ENCODE measurements at regions not wholly inside any gene's neighbourhood (a gene's known extent, or its start where the extent isn't known, plus 50 kb on each side); places are given as distances from the start of the nearest gene placed in this dataset.

GRCh38 chr1:101314244-101314643 is 77.4 kb downstream of the S1PR1 start:
- DNase-seq (ENCODE audit: low spot score): no peak
- intact Hi-C loops (cut with DNase I): loop anchor here in 1 of 2 donors (10.0 kb wide), 1 partner anchor 1989 kb away; no protein-coding TSS in a partner anchor

- intact Hi-C loops (cut with DNase I): loop anchor here in 1 of 2 donors (10.0 kb wide), 1 partner anchor 1991 kb away; no protein-coding TSS in a partner anchor
- no peak for DNase-seq (ENCODE audit: low spot score)
Observed at GRCh38 chr1:101316256-101316655, 79.4 kb downstream of the S1PR1 start.

GRCh38 chr1:101316799-101317198 is 80.0 kb downstream of the S1PR1 start:
- intact Hi-C loops (cut with DNase I): loop anchor here in 1 of 2 donors (10.0 kb wide), 1 partner anchor 1992 kb away; no protein-coding TSS in a partner anchor

DNA sequence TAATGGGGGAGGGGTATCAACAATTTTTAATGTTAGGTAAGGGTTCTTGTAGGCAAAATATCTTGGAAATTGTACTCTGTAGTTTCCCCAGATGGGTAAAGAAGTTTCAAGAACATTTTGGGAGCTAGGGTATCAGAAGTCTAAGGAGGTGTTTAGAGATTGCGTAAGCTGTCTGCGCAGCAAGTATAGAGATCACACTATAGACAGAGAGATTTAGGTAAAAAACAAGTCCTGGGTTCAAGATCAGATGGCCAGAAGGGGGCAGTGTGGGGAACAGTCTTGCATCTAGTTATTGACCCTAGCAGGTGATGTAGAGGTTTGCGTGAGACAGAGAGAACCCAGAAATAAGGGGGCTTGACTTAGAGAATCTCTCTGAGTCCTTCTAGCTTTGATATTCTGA is 80.8 kb downstream of the S1PR1 start:
- intact Hi-C loops (cut with DNase I): loop anchor here in 1 of 2 donors (10.0 kb wide), 1 partner anchor 1993 kb away; no protein-coding TSS in a partner anchor
- no peak for DNase-seq (ENCODE audit: low spot score)

More at GRCh38 chr1:101316799-101317198, 80.0 kb downstream of the S1PR1 start:
- no peak for DNase-seq (ENCODE audit: low spot score)

DNA sequence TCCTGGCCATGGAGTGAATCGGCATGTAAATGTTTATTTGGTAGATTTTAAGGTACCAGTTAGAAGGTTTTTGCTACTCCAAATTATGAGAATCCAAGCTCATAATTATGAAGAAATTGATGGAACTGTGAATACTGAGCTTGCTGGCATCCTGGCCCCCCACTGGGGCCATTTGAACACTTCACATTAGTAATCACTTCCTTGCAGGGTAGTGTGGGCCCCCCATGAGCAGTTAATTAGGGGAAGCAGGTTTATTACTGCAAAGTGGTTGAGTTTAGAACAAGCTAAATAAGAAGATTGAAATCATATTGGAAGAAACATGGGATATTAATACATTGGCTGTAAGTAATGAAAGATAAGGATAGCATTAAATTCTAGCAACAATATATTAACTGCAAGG is 86.7 kb downstream of the S1PR1 start:
- intact Hi-C loops (cut with DNase I): no loop called here
- no peak for DNase-seq (ENCODE audit: low spot score)

DNA sequence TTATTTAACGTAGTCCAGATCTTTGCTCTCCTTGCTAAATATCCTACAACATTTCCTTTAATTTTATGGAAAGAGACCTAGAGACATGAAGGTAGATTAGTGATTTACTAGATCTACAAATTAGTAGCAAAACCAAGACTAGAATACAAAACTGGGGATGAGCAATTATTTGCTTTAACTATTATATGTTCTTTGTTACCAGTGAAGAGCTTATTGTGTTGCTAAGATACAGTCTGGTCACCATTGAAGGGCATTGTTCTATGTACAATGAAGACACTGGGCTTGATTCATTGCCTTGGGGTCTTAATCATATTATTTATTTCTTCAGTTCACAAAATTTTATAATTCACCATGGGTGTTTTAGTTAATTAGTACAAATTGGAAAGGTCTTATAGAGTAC is 88.3 kb downstream of the S1PR1 start:
- intact Hi-C loops (cut with DNase I): no loop called here
- no peak for DNase-seq (ENCODE audit: low spot score)

DNA sequence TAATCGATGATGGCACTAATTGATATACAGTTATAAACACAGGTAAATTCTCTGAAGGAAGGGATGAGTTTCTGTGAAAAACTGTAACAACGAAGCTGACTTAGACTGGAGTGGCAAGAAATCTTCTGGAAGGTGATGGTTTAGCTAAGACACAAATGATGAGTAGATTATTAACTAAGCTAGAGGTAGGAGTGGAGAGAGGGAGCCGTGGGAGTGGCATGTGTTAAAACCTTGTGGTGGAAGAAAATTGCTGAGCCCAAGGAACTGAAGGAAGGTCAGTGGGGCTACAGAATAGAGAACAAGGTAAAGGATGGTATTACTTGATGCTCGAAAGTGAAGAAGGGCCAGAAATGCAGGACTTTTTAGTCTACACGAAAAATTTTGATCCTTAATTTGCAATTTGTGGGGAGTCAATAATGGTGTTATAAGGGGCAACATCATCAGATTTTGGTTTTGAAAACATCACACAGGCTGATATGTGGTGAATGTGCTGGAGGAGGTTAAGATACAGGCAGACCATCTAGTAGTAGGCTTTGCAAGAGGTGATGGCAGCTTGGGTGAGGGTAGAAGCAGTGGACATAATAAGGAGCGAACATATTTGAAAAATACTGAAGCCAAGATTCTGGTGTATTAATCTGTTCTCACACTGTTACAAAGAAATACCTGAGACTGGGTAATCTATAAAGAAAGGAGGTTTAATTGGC is 93.8 kb downstream of the S1PR1 start:
- intact Hi-C loops (cut with DNase I): no loop called here
- DNase-seq (ENCODE audit: low spot score): no peak

DNA sequence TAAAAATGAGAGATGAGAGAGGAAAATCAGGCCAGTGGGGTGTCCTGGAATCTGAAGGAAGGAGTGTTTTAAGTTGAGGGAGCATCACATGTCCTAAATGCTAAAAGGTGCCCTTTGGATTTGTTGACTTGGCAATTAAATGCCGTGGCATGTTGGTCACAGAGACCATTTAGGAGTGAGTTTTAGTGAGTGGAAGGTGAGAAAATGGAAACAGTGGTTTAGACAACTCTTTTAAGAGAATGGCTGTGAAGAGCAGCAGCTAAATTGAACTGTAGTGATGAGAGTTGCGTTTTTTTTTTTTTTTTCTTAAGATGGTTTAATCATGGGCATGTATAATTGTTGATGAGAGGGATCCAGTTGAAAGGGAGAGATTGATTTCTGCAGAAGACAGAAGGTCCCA is 95.0 kb downstream of the S1PR1 start:
- intact Hi-C loops (cut with DNase I): no loop called here
- DNase-seq (ENCODE audit: low spot score): no peak

DNA sequence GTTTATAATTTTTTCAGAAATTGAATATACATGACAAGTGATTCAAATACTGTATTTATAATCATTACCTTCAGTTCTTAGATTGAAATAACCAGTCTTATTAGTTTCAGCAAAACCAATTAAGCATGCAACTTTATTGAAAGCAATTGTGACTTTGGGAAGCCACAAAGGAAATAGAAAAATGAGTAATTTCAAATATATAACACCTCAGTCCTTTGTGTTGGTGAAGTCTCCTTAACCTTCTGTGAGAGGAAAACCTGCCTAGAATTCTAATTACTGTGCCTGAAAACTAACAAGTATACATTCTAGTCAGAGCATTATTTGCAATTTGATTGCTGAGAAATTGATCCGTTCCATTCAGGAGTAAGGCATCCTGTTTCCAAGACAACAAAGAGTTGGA is 95.8 kb downstream of the S1PR1 start:
- DNase-seq (ENCODE audit: low spot score): no peak
- intact Hi-C loops (cut with DNase I): no loop called here

DNA sequence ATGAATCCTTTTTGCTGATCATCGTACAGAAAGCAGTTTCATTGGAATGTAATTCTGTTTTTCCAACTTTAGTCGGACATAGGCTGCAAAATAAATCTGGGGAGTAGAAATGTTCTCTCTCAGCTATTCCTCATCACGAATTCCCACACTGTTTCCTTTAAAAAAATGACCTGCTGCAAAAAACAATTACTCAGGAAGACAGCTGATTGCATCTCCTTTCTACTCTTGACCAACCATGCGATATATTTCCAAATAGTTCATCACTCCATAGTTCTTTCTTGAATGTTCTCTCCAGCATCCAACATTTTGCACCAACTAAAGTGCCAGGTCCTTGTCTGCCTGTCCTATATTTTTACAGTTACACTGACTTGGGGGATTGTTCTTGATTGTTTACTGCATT is 96.4 kb downstream of the S1PR1 start:
- intact Hi-C loops (cut with DNase I): no loop called here
- DNase-seq (ENCODE audit: low spot score): no peak

- no peak for DNase-seq (ENCODE audit: low spot score)
- intact Hi-C loops (cut with DNase I): no loop called here
Observed at GRCh38 chr1:101337968-101338367, 101.1 kb downstream of the S1PR1 start.

GRCh38 chr1:101338714-101339430 is 102.1 kb downstream of the S1PR1 start:
- DNase-seq (ENCODE audit: low spot score): no peak
- intact Hi-C loops (cut with DNase I): no loop called here

- intact Hi-C loops (cut with DNase I): no loop called here
- DNase-seq (ENCODE audit: low spot score): no peak
Observed at GRCh38 chr1:101344745-101345144, 107.9 kb downstream of the S1PR1 start.

GRCh38 chr1:101346419-101346818 is 109.6 kb downstream of the S1PR1 start:
- intact Hi-C loops (cut with DNase I): no loop called here
- DNase-seq (ENCODE audit: low spot score): no peak

- intact Hi-C loops (cut with DNase I): no loop called here
- no peak for DNase-seq (ENCODE audit: low spot score)
Observed at GRCh38 chr1:101356013-101356412, 119.2 kb downstream of the S1PR1 start.

DNA sequence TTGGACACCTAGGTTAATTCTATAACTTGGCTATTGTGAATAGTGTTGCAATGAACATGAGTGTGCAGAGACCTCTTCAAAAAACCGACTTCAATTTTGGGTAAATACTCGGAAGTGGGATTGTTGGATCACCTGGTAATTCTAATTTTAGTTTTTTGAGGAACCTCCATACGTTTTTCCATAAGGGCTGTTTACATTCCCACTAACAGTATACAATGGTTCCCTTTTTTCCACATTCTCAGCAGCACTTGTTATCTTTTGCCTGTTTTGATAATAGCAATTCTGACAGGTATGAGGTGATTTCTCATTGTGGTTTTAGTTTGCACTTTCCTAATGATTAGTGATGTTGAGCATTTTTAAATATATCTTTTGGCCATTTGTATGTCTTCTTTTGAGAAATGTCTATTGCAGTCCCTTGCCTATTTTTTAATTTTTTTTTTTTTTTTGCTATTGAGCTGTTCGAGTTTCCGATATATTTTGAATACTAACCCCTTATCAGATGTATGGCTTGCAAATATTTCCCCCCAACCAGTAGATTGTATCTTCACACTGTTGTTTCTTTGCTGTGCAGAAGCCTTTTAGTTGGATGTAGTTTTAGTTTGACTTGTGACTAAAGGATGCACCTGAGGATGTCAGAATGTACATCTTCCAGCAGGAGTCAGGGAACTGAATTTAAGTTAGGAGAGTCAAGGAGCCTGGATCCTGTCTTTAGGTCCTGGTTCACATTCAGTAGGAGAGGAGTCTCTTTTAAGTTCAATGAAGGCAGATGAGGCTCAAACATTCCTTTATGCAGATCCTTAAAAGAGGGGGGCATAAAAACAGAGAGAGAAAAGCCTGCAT is 120.0 kb downstream of the S1PR1 start:
- intact Hi-C loops (cut with DNase I): no loop called here
- DNase-seq (ENCODE audit: low spot score): no peak

DNA sequence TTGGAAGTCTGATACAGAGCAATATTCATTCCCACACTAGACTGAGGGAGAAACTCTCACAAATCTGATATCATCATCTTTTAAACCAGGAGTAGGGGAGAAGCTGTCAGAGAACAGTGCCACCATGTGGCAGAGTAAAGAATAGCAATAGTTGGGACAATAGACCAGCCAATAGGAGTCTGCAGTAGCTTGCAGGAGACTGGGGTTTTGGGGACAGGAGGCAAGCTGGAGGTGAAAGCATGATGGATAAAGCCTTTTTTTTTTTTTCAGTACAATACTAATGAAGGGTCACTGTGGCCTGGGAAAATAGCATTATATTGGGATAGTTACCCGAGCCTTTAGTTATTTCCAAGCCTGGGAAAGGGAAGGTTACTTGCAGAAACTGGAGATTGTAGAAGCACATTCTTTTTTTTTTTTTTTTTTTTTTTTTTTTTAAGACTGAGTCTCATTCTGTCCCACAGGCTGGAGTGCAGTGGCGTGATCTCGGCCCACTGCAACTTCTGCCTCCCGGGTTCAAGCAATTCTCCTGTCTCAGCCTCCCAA is 120.7 kb downstream of the S1PR1 start:
- intact Hi-C loops (cut with DNase I): no loop called here
- DNase-seq (ENCODE audit: low spot score): no peak

GRCh38 chr1:101360506-101360905 is 123.7 kb downstream of the S1PR1 start:
- DNase-seq (ENCODE audit: low spot score): no peak
- intact Hi-C loops (cut with DNase I): no loop called here

DNA sequence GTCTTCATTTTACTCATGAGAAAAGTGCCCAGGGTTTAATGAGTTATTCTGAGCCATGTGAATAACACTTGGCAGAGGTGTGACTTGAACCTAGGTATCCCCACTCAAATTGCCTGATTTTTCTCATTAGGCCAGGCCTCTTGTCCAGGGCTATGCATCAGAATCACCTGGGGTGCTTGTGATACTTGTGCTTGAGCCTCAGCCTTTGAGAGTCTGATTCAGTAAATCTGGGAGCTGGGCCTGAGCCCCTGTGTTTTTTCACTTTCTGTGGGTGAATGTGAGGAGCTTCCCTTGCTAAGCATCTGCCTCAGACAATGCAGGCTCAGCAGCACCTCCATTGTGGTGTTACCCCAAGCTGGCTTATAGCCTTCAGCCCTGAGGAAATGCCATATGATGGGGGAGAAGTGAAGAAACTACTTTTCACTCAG is 127.1 kb downstream of the S1PR1 start:
- DNase-seq (ENCODE audit: low spot score): no peak
- intact Hi-C loops (cut with DNase I): no loop called here

Measured in posterior vena cava (tissue), 2 donors.